ENCODE measurements at regions not wholly inside any gene's neighbourhood (a gene's known extent, or its start where the extent isn't known, plus 50 kb on each side); places are given as distances from the start of the nearest gene placed in this dataset.

GRCh38 chr21:18931237-18931636 is 527.7 kb upstream of the TMPRSS15 start:
- TF ChIP-seq EP300 (IDR thresholded peaks at IDR 0.05) = no peak
- no peak for TF ChIP-seq POLR2A (IDR thresholded peaks at IDR 0.05; ENCODE audit: low read depth)
